A673 (cell line): ENCODE measurements at regions not wholly inside any gene's neighbourhood (a gene's known extent, or its start where the extent isn't known, plus 50 kb on each side); places are given as distances from the start of the nearest gene placed in this dataset.

Source experiments
- BruUV-seq: library from RNA; stranded (reverse); fragments of 400-500 nt; replicated peaks from 2 replicates; lab custom pipeline; 2021; lab: Mats Ljungman, UMichigan
- CTCF ChIA-PET: fragments of 300-600 bp; sonication (Branson Sonifier 250); formaldehyde crosslinking; loops from one replicate; lab custom pipeline; 2022; ENCODE audit warnings: antibody characterized with exemption; lab: Charles Lee
- POLR2A ChIA-PET: fragments of 300-600 bp; sonication (Branson Sonifier 250); formaldehyde crosslinking; loops from one replicate; lab custom pipeline; 2022; ENCODE audit warnings: antibody characterized with exemption; ENCODE audit not compliant: low non-redundant PET; lab: Charles Lee
- DNase-seq: peaks from one replicate; pipeline ENCODE4 v3.0.0-alpha.2; 2015; ENCODE audit warnings: low spot score
- H3K27ac ChIP-seq: fragments of 200-600 bp; sonication (generic); 2 replicates; pipeline ENCODE4 v1.5.1; 2016; ENCODE audit warnings: mixed run types, low read depth, mild to moderate bottlenecking, mixed read lengths, antibody characterized with exemption, low read length; ENCODE audit not compliant: poor library complexity, severe bottlenecking
- H3K27me3 ChIP-seq: fragments of 200-600 bp; sonication (generic); replicated peaks from 2 replicates; pipeline ENCODE4 v1.6.1; 2017; ENCODE audit warnings: mixed run types, low read depth, mild to moderate bottlenecking, mixed read lengths, antibody characterized with exemption, low read length; ENCODE audit not compliant: insufficient read depth, poor library complexity
- H3K36me3 ChIP-seq: fragments of 200-600 bp; sonication (generic); 2 replicates; pipeline ENCODE4 v1.6.1; 2016; ENCODE audit warnings: mixed run types, mild to moderate bottlenecking, mixed read lengths, antibody characterized with exemption, low read length; ENCODE audit not compliant: insufficient read depth, poor library complexity, severe bottlenecking
- H3K4me1 ChIP-seq: fragments of 200-600 bp; sonication (generic); 2 replicates; pipeline ENCODE4 v1.6.1; 2017; ENCODE audit warnings: mixed run types, mild to moderate bottlenecking, mixed read lengths, antibody characterized with exemption, low read length; ENCODE audit not compliant: insufficient read depth, poor library complexity, severe bottlenecking
- H3K4me3 ChIP-seq: fragments of 200-600 bp; sonication (generic); 2 replicates; pipeline ENCODE4 v1.5.1; 2016; ENCODE audit warnings: low read depth, mixed run types, mild to moderate bottlenecking, mixed read lengths, low read length; ENCODE audit not compliant: poor library complexity, severe bottlenecking
- H3K9me3 ChIP-seq: fragments of 200-600 bp; sonication (generic); 2 replicates; pipeline ENCODE4 v1.6.1; 2016; ENCODE audit warnings: mixed run types, low read depth, mild to moderate bottlenecking, mixed read lengths, antibody characterized with exemption, low read length; ENCODE audit not compliant: poor library complexity, severe bottlenecking
- EZH2 ChIP-seq: fragments of 200-600 bp; sonication (generic); IDR thresholded peaks from 2 replicates; pipeline ENCODE4 v1.6.1; 2017; ENCODE audit warnings: borderline replicate concordance, low read depth, mild to moderate bottlenecking, mixed read lengths, antibody characterized with exemption, low read length; ENCODE audit not compliant: poor library complexity, severe bottlenecking
- intact Hi-C: fragments of 100-400 bp; cut with micrococcal nuclease; formaldehyde crosslinking; loops from one replicate; pipeline ENCODE4 v1.10.0; 2022; ENCODE audit not compliant: unreplicated experiment
- TF ChIP-seq, protein P1 (sequence below): fragments of 300-800, 200-600 bp; sonication (generic); conservative IDR thresholded peaks from 2 replicates; pipeline ENCODE4 v1.5.1; 2017; ENCODE audit warnings: low read depth, mild to moderate bottlenecking, antibody characterized with exemption, low read length, moderate library complexity, mixed read lengths

DNA sequence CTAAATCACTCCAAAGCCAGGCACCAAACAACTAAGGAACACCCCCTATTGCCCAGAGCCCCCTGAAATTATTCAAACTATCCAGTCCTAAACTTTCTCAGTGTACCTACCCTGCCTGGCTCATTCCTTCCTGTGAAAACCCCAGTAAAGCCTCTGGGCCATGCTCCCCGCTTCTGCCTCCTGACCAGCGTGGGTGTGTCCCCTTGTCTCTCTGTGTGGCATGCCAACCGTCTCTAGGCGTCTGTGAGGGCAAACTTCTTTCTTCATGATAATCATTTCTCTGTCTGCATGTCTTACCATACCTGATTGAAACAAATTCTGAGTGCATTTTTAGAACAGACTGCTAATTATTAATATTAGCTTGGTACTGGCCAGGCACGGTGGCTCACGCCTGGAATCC lies 75.1 kb upstream of the EPCAM start:
- Histone ChIP-seq H3K4me1 (no peaks in the 10 kb centered on the region), H3K27me3 (no peaks in the 10 kb centered on the region), H3K27ac (no peak overlapping the region), H3K36me3 (no peaks in the 10 kb centered on the region), H3K4me3 (no peak overlapping the region), H3K9me3 (no peaks in the 10 kb centered on the region)
- intact Hi-C loops = no loop called here
- CTCF ChIA-PET = no interaction called here
- no TSS peak for BruUV-seq
- TF ChIP-seq EZH2 = no peak
- TF ChIP-seq, protein P1, sequence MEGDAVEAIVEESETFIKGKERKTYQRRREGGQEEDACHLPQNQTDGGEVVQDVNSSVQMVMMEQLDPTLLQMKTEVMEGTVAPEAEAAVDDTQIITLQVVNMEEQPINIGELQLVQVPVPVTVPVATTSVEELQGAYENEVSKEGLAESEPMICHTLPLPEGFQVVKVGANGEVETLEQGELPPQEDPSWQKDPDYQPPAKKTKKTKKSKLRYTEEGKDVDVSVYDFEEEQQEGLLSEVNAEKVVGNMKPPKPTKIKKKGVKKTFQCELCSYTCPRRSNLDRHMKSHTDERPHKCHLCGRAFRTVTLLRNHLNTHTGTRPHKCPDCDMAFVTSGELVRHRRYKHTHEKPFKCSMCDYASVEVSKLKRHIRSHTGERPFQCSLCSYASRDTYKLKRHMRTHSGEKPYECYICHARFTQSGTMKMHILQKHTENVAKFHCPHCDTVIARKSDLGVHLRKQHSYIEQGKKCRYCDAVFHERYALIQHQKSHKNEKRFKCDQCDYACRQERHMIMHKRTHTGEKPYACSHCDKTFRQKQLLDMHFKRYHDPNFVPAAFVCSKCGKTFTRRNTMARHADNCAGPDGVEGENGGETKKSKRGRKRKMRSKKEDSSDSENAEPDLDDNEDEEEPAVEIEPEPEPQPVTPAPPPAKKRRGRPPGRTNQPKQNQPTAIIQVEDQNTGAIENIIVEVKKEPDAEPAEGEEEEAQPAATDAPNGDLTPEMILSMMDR = no peak
- POLR2A ChIA-PET = no interaction called here
- no peak for DNase-seq

DNA sequence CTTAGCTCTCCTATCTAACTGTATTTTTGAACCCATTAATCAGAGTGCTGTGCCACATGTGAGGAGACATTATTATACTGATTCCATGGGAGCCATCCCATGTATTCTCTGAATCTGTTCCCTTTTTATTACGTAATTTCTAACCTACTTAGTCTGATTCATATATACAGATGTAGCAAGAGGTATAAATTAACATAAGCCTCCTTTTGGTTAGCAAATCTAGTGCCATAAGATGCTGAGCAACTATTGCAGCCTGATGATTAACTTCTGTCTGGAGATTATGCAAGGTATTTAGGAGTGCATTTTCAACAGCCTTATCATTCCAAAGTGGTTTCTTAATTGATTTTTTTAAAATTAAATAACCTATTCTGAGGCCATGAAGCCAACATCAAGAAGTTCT lies 80.2 kb upstream of the EPCAM start:
- POLR2A ChIA-PET = no interaction called here
- no peak for DNase-seq
- no peaks in the 10 kb centered on the region for H3K9me3 ChIP-seq
- H3K36me3 ChIP-seq = no peaks in the 10 kb centered on the region
- no peak overlapping the region for H3K4me3 ChIP-seq
- H3K4me1 ChIP-seq = no peaks in the 10 kb centered on the region
- CTCF ChIA-PET = no interaction called here
- H3K27me3 ChIP-seq = no peaks in the 10 kb centered on the region
- no TSS peak for BruUV-seq
- intact Hi-C loops = no loop called here
- no peak overlapping the region for H3K27ac ChIP-seq
- TF ChIP-seq, protein P1 = no peak
- TF ChIP-seq EZH2 = no peak

DNA sequence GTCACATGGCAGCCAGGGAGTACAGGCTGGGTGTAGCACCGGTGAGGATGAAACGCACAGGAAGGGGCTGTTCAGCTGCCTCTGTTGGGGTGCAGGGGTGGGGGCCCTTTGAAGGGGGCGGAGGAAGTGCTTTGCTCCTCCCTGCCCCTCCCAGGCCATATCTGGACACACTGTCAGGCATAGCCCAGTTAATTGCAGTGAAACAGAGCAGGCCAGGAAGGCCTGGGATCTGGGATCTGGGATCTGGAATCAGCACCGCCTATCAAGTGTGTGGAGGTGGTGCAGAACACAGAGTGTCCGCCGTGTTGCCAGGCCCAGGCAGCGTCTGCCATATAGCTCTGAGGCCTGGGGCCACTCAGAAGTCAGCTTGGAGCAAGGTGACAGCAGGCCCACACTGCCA lies 85.5 kb upstream of the EPCAM start:
- no peak for DNase-seq
- Histone ChIP-seq H3K4me1 (no peaks in the 10 kb centered on the region), H3K36me3 (no peaks in the 10 kb centered on the region), H3K4me3 (no peak overlapping the region), H3K27ac (no peak overlapping the region), H3K27me3 (no peaks in the 10 kb centered on the region), H3K9me3 (no peaks in the 10 kb centered on the region)
- no TSS peak for BruUV-seq
- intact Hi-C loops = no loop called here
- POLR2A ChIA-PET = no interaction called here
- no peak for TF ChIP-seq EZH2
- TF ChIP-seq, protein P1 = no peak
- CTCF ChIA-PET = no interaction called here
